HUES6 (cell line): ENCODE measurements at regions not wholly inside any gene's neighbourhood (a gene's known extent, or its start where the extent isn't known, plus 50 kb on each side); places are given as distances from the start of the nearest gene placed in this dataset.

Experiments
- H3K27ac ChIP-seq: 2 replicates; pipeline ENCODE4 v1.7.0; 2013; ENCODE audit warnings: low read depth, mild to moderate bottlenecking, low read length, inconsistent platforms
- H3K27me3 ChIP-seq: 2 replicates; pipeline ENCODE4 v1.6.1; 2013; ENCODE audit warnings: low read length; ENCODE audit not compliant: control insufficient read depth, insufficient read depth
- H3K36me3 ChIP-seq: 2 replicates; pipeline ENCODE4 v1.6.1; 2013; ENCODE audit warnings: low read length; ENCODE audit not compliant: control insufficient read depth, insufficient read depth
- H3K4me1 ChIP-seq: 2 replicates; pipeline ENCODE4 v1.6.1; 2013; ENCODE audit warnings: low read length; ENCODE audit not compliant: control insufficient read depth, insufficient read depth
- H3K4me3 ChIP-seq: 2 replicates; pipeline ENCODE4 v1.5.1; 2013; ENCODE audit warnings: low read depth, low read length
- H3K9ac ChIP-seq: one replicate; pipeline ENCODE4 v1.6.1; 2013; ENCODE audit warnings: mild to moderate bottlenecking, low read length
- H3K9me3 ChIP-seq: 2 replicates; pipeline ENCODE4 v1.6.1; 2013; ENCODE audit warnings: low read depth, low read length; ENCODE audit not compliant: control insufficient read depth, insufficient read depth

- Histone ChIP-seq H3K27ac (no peak overlapping the region), H3K27me3 (no peaks in the 10 kb centered on the region), H3K9me3 (peaks cover 5% of the 10 kb centered on the region; the same call in 1 of the 2 replicates), H3K4me1 (no peaks in the 10 kb centered on the region), H3K4me3 (no peak overlapping the region), H3K36me3 (no peaks in the 10 kb centered on the region), H3K9ac (no peak overlapping the region)
Observed at GRCh38 chr10:3432081-3432825, 259.7 kb upstream of the PITRM1 start.

- Histone ChIP-seq H3K27ac (no peak overlapping the region), H3K36me3 (no peaks in the 10 kb centered on the region), H3K9me3 (peaks cover 5% of the 10 kb centered on the region; the same call in 1 of the 2 replicates), H3K9ac (no peak overlapping the region), H3K4me3 (no peak overlapping the region), H3K4me1 (no peaks in the 10 kb centered on the region), H3K27me3 (no peaks in the 10 kb centered on the region)
Observed at GRCh38 chr10:3430501-3430900, 257.9 kb upstream of the PITRM1 start.

GRCh38 chr10:3429676-3430075, 257.1 kb upstream of the PITRM1 start:
- Histone ChIP-seq H3K4me1 (no peaks in the 10 kb centered on the region), H3K9ac (no peak overlapping the region), H3K36me3 (no peaks in the 10 kb centered on the region), H3K27me3 (no peaks in the 10 kb centered on the region), H3K27ac (no peak overlapping the region), H3K4me3 (no peak overlapping the region), H3K9me3 (peaks cover 5% of the 10 kb centered on the region; the same call in 1 of the 2 replicates)

- H3K9ac ChIP-seq = no peak overlapping the region
- H3K4me3 ChIP-seq = no peak overlapping the region
- no peak overlapping the region for H3K27ac ChIP-seq
- H3K27me3 ChIP-seq = no peaks in the 10 kb centered on the region
- H3K4me1 ChIP-seq = no peaks in the 10 kb centered on the region
- peaks cover 5% of the 10 kb centered on the region; the same call in 1 of the 2 replicates for H3K9me3 ChIP-seq
- no peaks in the 10 kb centered on the region for H3K36me3 ChIP-seq
Observed at GRCh38 chr10:3428826-3429225, 256.2 kb upstream of the PITRM1 start.

- Histone ChIP-seq H3K9ac (no peak overlapping the region), H3K27ac (no peak overlapping the region)
Observed at GRCh38 chr10:3427950-3428354, 255.4 kb upstream of the PITRM1 start.

GRCh38 chr10:3427347-3427746, 254.8 kb upstream of the PITRM1 start:
- Histone ChIP-seq H3K9me3 (peaks cover 5% of the 10 kb centered on the region; the same call in 1 of the 2 replicates), H3K4me3 (no peak overlapping the region), H3K27me3 (no peaks in the 10 kb centered on the region), H3K36me3 (no peaks in the 10 kb centered on the region), H3K27ac (no peak overlapping the region), H3K4me1 (0 out of 2 replicates have a peak, but pooled peaks cover 4% of the 10 kb centered on the region), H3K9ac (no peak overlapping the region)

More at GRCh38 chr10:3427950-3428354, 255.4 kb upstream of the PITRM1 start:
- no peaks in the 10 kb centered on the region for H3K36me3 ChIP-seq
- H3K9me3 ChIP-seq = peaks cover 5% of the 10 kb centered on the region; the same call in 1 of the 2 replicates
- 0 out of 2 replicates have a peak, but pooled peaks cover 4% of the 10 kb centered on the region for H3K4me1 ChIP-seq
- no peak overlapping the region for H3K4me3 ChIP-seq
- no peaks in the 10 kb centered on the region for H3K27me3 ChIP-seq

GRCh38 chr10:3426190-3426845, 253.7 kb upstream of the PITRM1 start:
- Histone ChIP-seq H3K36me3 (no peaks in the 10 kb centered on the region), H3K9me3 (peaks cover 5% of the 10 kb centered on the region; the same call in 1 of the 2 replicates), H3K9ac (no peak overlapping the region), H3K27ac (no peak overlapping the region), H3K27me3 (no peaks in the 10 kb centered on the region), H3K4me3 (no peak overlapping the region), H3K4me1 (0 out of 2 replicates have a peak, but pooled peaks cover 4% of the 10 kb centered on the region)

GRCh38 chr10:3425716-3426115, 253.1 kb upstream of the PITRM1 start:
- Histone ChIP-seq H3K27ac (no peak overlapping the region), H3K4me3 (no peak overlapping the region), H3K9ac (no peak overlapping the region), H3K36me3 (no peaks in the 10 kb centered on the region), H3K9me3 (peaks cover 3% of the 10 kb centered on the region; the same call in 1 of the 2 replicates), H3K4me1 (0 out of 2 replicates have a peak, but pooled peaks cover 4% of the 10 kb centered on the region), H3K27me3 (no peaks in the 10 kb centered on the region)

GRCh38 chr10:3425261-3425660, 252.7 kb upstream of the PITRM1 start:
- H3K27ac ChIP-seq = no peak overlapping the region

GRCh38 chr10:3424111-3424851, 251.7 kb upstream of the PITRM1 start:
- Histone ChIP-seq H3K27me3 (no peaks in the 10 kb centered on the region), H3K4me1 (0 out of 2 replicates have a peak, but pooled peaks cover 4% of the 10 kb centered on the region), H3K9me3 (no peaks in the 10 kb centered on the region), H3K27ac (no peak overlapping the region), H3K36me3 (no peaks in the 10 kb centered on the region), H3K4me3 (no peak overlapping the region), H3K9ac (no peak overlapping the region)

More at GRCh38 chr10:3425261-3425660, 252.7 kb upstream of the PITRM1 start:
- Histone ChIP-seq H3K4me1 (0 out of 2 replicates have a peak, but pooled peaks cover 4% of the 10 kb centered on the region), H3K4me3 (no peak overlapping the region), H3K9ac (no peak overlapping the region), H3K27me3 (no peaks in the 10 kb centered on the region), H3K36me3 (no peaks in the 10 kb centered on the region), H3K9me3 (no peaks in the 10 kb centered on the region)
